H9 (cell line): ENCODE measurements at regions not wholly inside any gene's neighbourhood (a gene's known extent, or its start where the extent isn't known, plus 50 kb on each side); places are given as distances from the start of the nearest gene placed in this dataset.

Experiments used
- DNase-seq: peaks from one replicate; pipeline ENCODE4 v3.0.0-alpha.2; 2017
- H2AFZ ChIP-seq: one replicate; pipeline ENCODE4 v1.6.1; 2013; ENCODE audit warnings: mild to moderate bottlenecking, low read length, control low read depth, moderate library complexity
- H2AK5ac ChIP-seq: 2 replicates; pipeline ENCODE4 v1.6.1; 2013; ENCODE audit warnings: low read length, control low read depth, mixed read lengths; ENCODE audit not compliant: insufficient read length
- H2BK120ac ChIP-seq: one replicate; pipeline ENCODE4 v1.6.1; 2013; ENCODE audit warnings: low read depth, mild to moderate bottlenecking, low read length, control low read depth, inconsistent platforms; ENCODE audit not compliant: poor library complexity, severe bottlenecking
- H2BK12ac ChIP-seq: 2 replicates; pipeline ENCODE4 v1.6.1; 2013; ENCODE audit warnings: low read length, control low read depth, mixed read lengths, low read depth; ENCODE audit not compliant: insufficient read length
- H2BK15ac ChIP-seq: 2 replicates; pipeline ENCODE4 v1.6.1; 2013; ENCODE audit warnings: low read depth, low read length, control low read depth
- H2BK20ac ChIP-seq: one replicate; pipeline ENCODE4 v1.6.1; 2013; ENCODE audit warnings: low read depth, mild to moderate bottlenecking, low read length, control low read depth, inconsistent platforms; ENCODE audit not compliant: poor library complexity, severe bottlenecking
- H2BK5ac ChIP-seq: 2 replicates; pipeline ENCODE4 v1.6.1; 2013; ENCODE audit warnings: low read length, control low read depth, mixed read lengths; ENCODE audit not compliant: insufficient read length
- H3K14ac ChIP-seq: 2 replicates; pipeline ENCODE4 v1.6.1; 2013; ENCODE audit warnings: low read length, control low read depth; ENCODE audit not compliant: insufficient read depth
- H3K18ac ChIP-seq: 2 replicates; pipeline ENCODE4 v1.6.1; 2013; ENCODE audit warnings: low read depth, mild to moderate bottlenecking, mixed read lengths, low read length, control low read depth; ENCODE audit not compliant: insufficient read length
- H3K23ac ChIP-seq: 2 replicates; pipeline ENCODE4 v1.6.1; 2013; ENCODE audit warnings: low read length, control low read depth, mixed read lengths, low read depth; ENCODE audit not compliant: insufficient read length
- H3K23me2 ChIP-seq: 2 replicates; pipeline ENCODE4 v1.6.1; 2013; ENCODE audit warnings: low read depth, mild to moderate bottlenecking, mixed read lengths, low read length, control low read depth; ENCODE audit not compliant: insufficient read length, poor library complexity, severe bottlenecking
- H3K27ac ChIP-seq: 2 replicates; pipeline ENCODE4 v1.5.1; 2013; ENCODE audit warnings: low read length, control low read depth, mixed read lengths, low read depth; ENCODE audit not compliant: insufficient read length
- H3K27me3 ChIP-seq: 2 replicates; pipeline ENCODE4 v1.6.1; 2013; ENCODE audit warnings: low read length, control low read depth, inconsistent platforms; ENCODE audit not compliant: insufficient read depth
- H3K4ac ChIP-seq: 2 replicates; pipeline ENCODE4 v1.6.1; 2013; ENCODE audit warnings: low read depth, mild to moderate bottlenecking, control low read depth, inconsistent platforms, low read length, moderate library complexity
- H3K4me1 ChIP-seq: 2 replicates; pipeline ENCODE4 v1.6.1; 2013; ENCODE audit warnings: low read length, control low read depth, inconsistent platforms; ENCODE audit not compliant: insufficient read depth
- H3K4me2 ChIP-seq: 2 replicates; pipeline ENCODE4 v1.6.1; 2013; ENCODE audit warnings: low read length, control low read depth, mixed read lengths; ENCODE audit not compliant: insufficient read length, insufficient read depth
- H3K56ac ChIP-seq: 2 replicates; pipeline ENCODE4 v1.6.1; 2013; ENCODE audit warnings: low read depth, mild to moderate bottlenecking, mixed read lengths, low read length, control low read depth; ENCODE audit not compliant: insufficient read length
- H3K79me1 ChIP-seq: 2 replicates; pipeline ENCODE4 v1.6.1; 2013; ENCODE audit warnings: low read depth, mild to moderate bottlenecking, moderate library complexity, low read length, control low read depth, inconsistent platforms; ENCODE audit not compliant: insufficient read depth, poor library complexity, severe bottlenecking
- H3K79me2 ChIP-seq: 2 replicates; pipeline ENCODE4 v1.6.1; 2013; ENCODE audit warnings: low read length, control low read depth, inconsistent platforms; ENCODE audit not compliant: insufficient read depth
- H3K9ac ChIP-seq: 2 replicates; pipeline ENCODE4 v1.6.1; 2013; ENCODE audit warnings: low read length, control low read depth, mixed read lengths; ENCODE audit not compliant: insufficient read length; ENCODE audit errors: extremely low read depth
- H3K9me3 ChIP-seq: one replicate; pipeline ENCODE4 v1.6.1; 2013; ENCODE audit warnings: low read depth, low read length, inconsistent platforms; ENCODE audit not compliant: control insufficient read depth
- H3T11ph ChIP-seq: one replicate; pipeline ENCODE4 v1.6.1; 2013; ENCODE audit warnings: mild to moderate bottlenecking, low read length, control low read depth, inconsistent platforms
- H4K20me1 ChIP-seq: one replicate; pipeline ENCODE4 v1.6.1; 2013; ENCODE audit not compliant: control insufficient read depth, insufficient read length, insufficient read depth
- H4K5ac ChIP-seq: 2 replicates; pipeline ENCODE4 v1.6.1; 2013; ENCODE audit warnings: low read depth, mild to moderate bottlenecking, mixed read lengths, low read length, control low read depth; ENCODE audit not compliant: insufficient read length
- H4K8ac ChIP-seq: replicated peaks from 2 replicates; pipeline ENCODE4 v1.6.1; 2013; ENCODE audit warnings: low read length, control low read depth, mixed read lengths, low read depth; ENCODE audit not compliant: insufficient read length
- H4K91ac ChIP-seq: 2 replicates; pipeline ENCODE4 v1.6.1; 2013; ENCODE audit warnings: low read depth, mild to moderate bottlenecking, moderate library complexity, mixed read lengths, low read length, control low read depth; ENCODE audit not compliant: insufficient read length
- H3K27ac Mint-ChIP-seq, 3 experiments: 2 replicates in 2 of 3; 3 replicates in 1 of 3; pipeline ENCODE4 v1.8.0; 2020 to 2021; ENCODE audit warnings: mixed read lengths in 3 of 3, mild to moderate bottlenecking in 1 of 3, moderate library complexity in 1 of 3
- H3K27me3 Mint-ChIP-seq: 2 replicates; pipeline ENCODE4 v1.8.0; 2021; ENCODE audit warnings: low read depth, mild to moderate bottlenecking, moderate library complexity, mixed read lengths
- H3K36me3 Mint-ChIP-seq, 3 experiments: 2 replicates in 2 of 3; 3 replicates in 1 of 3; pipeline ENCODE4 v1.8.0; 2020 to 2021; ENCODE audit warnings: low read depth in 3 of 3, mixed read lengths in 3 of 3; ENCODE audit not compliant: insufficient read depth in 1 of 3
- H3K4me1 Mint-ChIP-seq, 2 experiments: 2 replicates each; pipeline ENCODE4 v1.8.0; 2020; ENCODE audit warnings: mixed read lengths in 2 of 2
- H3K4me3 Mint-ChIP-seq, 2 experiments: 2 replicates in 1 of 2; 3 replicates in 1 of 2; pipeline ENCODE4 v1.8.0; 2020 to 2021; ENCODE audit warnings: mild to moderate bottlenecking in 2 of 2, mixed read lengths in 2 of 2, moderate library complexity in 1 of 2
- H3K9me3 Mint-ChIP-seq, 2 experiments: 2 replicates in 1 of 2; 3 replicates in 1 of 2; pipeline ENCODE4 v1.8.0; 2020; ENCODE audit warnings: mild to moderate bottlenecking in 2 of 2, mixed read lengths in 2 of 2, moderate library complexity in 1 of 2
- CTCF ChIP-seq: fragments of 200-600 bp; sonication (generic); conservative IDR thresholded peaks from 3 replicates; pipeline ENCODE4 v1.8.0; 2021; ENCODE audit warnings: antibody characterized with exemption, mild to moderate bottlenecking
- whole genome bisulfite sequencing: extraction: QIAGEN DNeasy Blood & Tissue Kit; methylation state at CpG from one replicate; pipeline ENCODE4 v1.1.7; 2013; ENCODE audit warnings: missing lambda C conversion rate, low lambda C conversion rate, mixed read lengths; ENCODE audit not compliant: insufficient read length; ENCODE audit errors: extremely low coverage; 5-methylcytosine and 5-hydroxymethylcytosine counted together

GRCh38 chr5:163766936-163767670 is 261.7 kb downstream of the MAT2B start:
- no peak overlapping the region for H3K4me3 Mint-ChIP-seq
- no peak overlapping the region for H2AFZ ChIP-seq

More at GRCh38 chr5:163766936-163767670, 261.7 kb downstream of the MAT2B start:
- Histone ChIP-seq H3K9me3 (no peaks in the 10 kb centered on the region), H2BK120ac (no peak overlapping the region), H4K8ac (no peak overlapping the region), H3K56ac (no peak overlapping the region), H3K4me2 (no peak overlapping the region), H3K4me1 (no peaks in the 10 kb centered on the region), H2AK5ac (no peak overlapping the region), H3K14ac (no peak overlapping the region), H3K27ac (no peak overlapping the region), H2BK5ac (no peak overlapping the region), H3K9ac (no peak overlapping the region), H4K5ac (no peak overlapping the region), H4K91ac (no peak overlapping the region), H2BK15ac (no peak overlapping the region), H3K79me2 (no peaks in the 10 kb centered on the region), H2BK12ac (no peak overlapping the region), H3T11ph (no peak overlapping the region), H3K27me3 (no peaks in the 10 kb centered on the region), H3K79me1 (no peaks in the 10 kb centered on the region), H3K23ac (no peak overlapping the region), H3K18ac (no peak overlapping the region), H3K4ac (no peak overlapping the region), H2BK20ac (no peak overlapping the region), H3K23me2 (no peaks in the 10 kb centered on the region), H4K20me1 (no peaks in the 10 kb centered on the region)
- WGBS, result no CpG with 5 or more reads among the region's 8 CpGs
- DNase-seq, result no peak
- Mint-ChIP-seq H3K27ac (no peak overlapping the region), H3K27me3 (no peaks in the 10 kb centered on the region), H3K36me3 (no peaks in the 10 kb centered on the region), H3K9me3 (no peaks in the 10 kb centered on the region), H3K4me1 (peaks cover 2 to 3% of the 10 kb centered on the region in 2 experiments)
- no peak for TF ChIP-seq CTCF
